GM12878 (cell line): ENCODE measurements at regions not wholly inside any gene's neighbourhood (a gene's known extent, or its start where the extent isn't known, plus 50 kb on each side); places are given as distances from the start of the nearest gene placed in this dataset.

Source experiments
- ATAC-seq: fragments of 200-7000 bp; cut with Tn5 transposase; 3 replicates; pipeline ENCODE4 v1.9.1; 2020; ENCODE audit warnings: mild to moderate bottlenecking, moderate library complexity
- BruUV-seq: library from RNA; stranded (reverse); fragments of 400-500 nt; replicated peaks from 2 replicates; lab custom pipeline; 2021; lab: Mats Ljungman, UMichigan
- CTCF ChIA-PET: fragments of 300-600 bp; sonication (Branson Sonifier 250); formaldehyde crosslinking; extraction: SDS; loops from one replicate; lab custom pipeline; 2021; ENCODE audit warnings: inconsistent platforms; lab: Yijun Ruan, JAX
- POLR2A ChIA-PET: fragments of 350-600 bp; formaldehyde crosslinking; extraction: SDS; loops from one replicate; lab custom pipeline; 2021; ENCODE audit warnings: inconsistent platforms; lab: Charles Lee
- RAD21 ChIA-PET: fragments of 300-600 bp; sonication (Branson Sonifier 250); formaldehyde crosslinking; loops from one replicate; lab custom pipeline; 2023; ENCODE audit warnings: antibody characterized with exemption; ENCODE audit not compliant: unreplicated experiment; lab: Charles Lee
- SMC1A ChIA-PET: fragments of 300-600 bp; sonication (Branson Sonifier 250); formaldehyde crosslinking; loops from one replicate; lab custom pipeline; 2023; ENCODE audit not compliant: unreplicated experiment, uncharacterized antibody; lab: Charles Lee
- DNase-seq: peaks from one replicate; pipeline ENCODE4 v3.0.0-alpha.2; 2011; ENCODE audit warnings: low read depth, low spot score
- FAIRE-seq: peaks from 3 replicates; lab custom pipeline; 2011; peaks lifted over from hg19 to GRCh38; lab: Jason Lieb, UNC
- H2AFZ ChIP-seq: 2 replicates; pipeline ENCODE4 v1.6.0; 2011; ENCODE audit warnings: low read depth, low read length, control low read depth; ENCODE audit not compliant: control insufficient read depth
- H3K27ac ChIP-seq: 2 replicates; pipeline ENCODE4 v1.5.1; 2011; ENCODE audit warnings: control low read depth; ENCODE audit not compliant: control insufficient read depth, insufficient read depth
- H3K27me3 ChIP-seq, 2 experiments: replicated peaks in 1 of 2; 2 replicates each; pipeline versions ENCODE4 v1.6.0 to v1.6.1; 2011; ENCODE audit warnings: low read length in 1 of 2; ENCODE audit not compliant: control insufficient read depth in 2 of 2, insufficient read depth in 2 of 2
- H3K36me3 ChIP-seq, 2 experiments: 2 replicates each; pipeline ENCODE4 v1.5.1; 2011; ENCODE audit warnings: low read length in 1 of 2; ENCODE audit not compliant: control insufficient read depth in 2 of 2, insufficient read depth in 2 of 2
- H3K4me1 ChIP-seq: 2 replicates; pipeline ENCODE4 v1.6.1; 2011; ENCODE audit warnings: mild to moderate bottlenecking, low read length, moderate library complexity, mixed read lengths; ENCODE audit not compliant: control insufficient read depth, insufficient read depth
- H3K4me2 ChIP-seq: 2 replicates; pipeline ENCODE4 v1.6.0; 2011; ENCODE audit warnings: control low read depth; ENCODE audit not compliant: control insufficient read depth, insufficient read depth
- H3K4me3 ChIP-seq: fragments of 200-600 bp; sonication (generic); 2 replicates; pipeline ENCODE4 v1.5.1; 2016
- H3K79me2 ChIP-seq: 2 replicates; pipeline ENCODE4 v1.6.0; 2011; ENCODE audit warnings: low read length; ENCODE audit not compliant: control insufficient read depth, insufficient read depth
- H3K9ac ChIP-seq: 2 replicates; pipeline ENCODE4 v1.8.0; 2011; ENCODE audit warnings: low read length, control low read depth, mixed read lengths; ENCODE audit not compliant: control insufficient read depth, insufficient read depth
- H3K9me3 ChIP-seq: replicated peaks from 3 replicates; pipeline ENCODE4 v1.5.1; 2011; ENCODE audit warnings: mild to moderate bottlenecking, low read length; ENCODE audit not compliant: control insufficient read depth, insufficient read depth
- H4K20me1 ChIP-seq: 2 replicates; pipeline ENCODE4 v1.6.0; 2011; ENCODE audit not compliant: control insufficient read depth, insufficient read depth
- BMI1 ChIP-seq: fragments of 450-650 bp; IDR thresholded peaks from 2 replicates; pipeline ENCODE4 v1.6.1; 2016; ENCODE audit warnings: mild to moderate bottlenecking, moderate library complexity, borderline replicate concordance
- CEBPZ ChIP-seq: fragments of 150-350 bp; IDR thresholded peaks from 2 replicates; pipeline ENCODE4 v1.6.1; 2016; ENCODE audit warnings: low read depth, low read length
- CHD4 ChIP-seq: fragments of 200-600 bp; sonication (generic); IDR thresholded peaks from 2 replicates; pipeline ENCODE4 v1.6.1; 2016; ENCODE audit warnings: mild to moderate bottlenecking
- JUNB ChIP-seq: IDR thresholded peaks from 2 replicates; pipeline ENCODE4 v1.6.1; 2016; ENCODE audit warnings: antibody characterized with exemption, mild to moderate bottlenecking
- KDM1A ChIP-seq: fragments of 200-600 bp; sonication (generic); IDR thresholded peaks from 2 replicates; pipeline ENCODE4 v1.6.1; 2016; ENCODE audit warnings: borderline replicate concordance
- KLF5 ChIP-seq: fragments of 450-650 bp; IDR thresholded peaks from 2 replicates; pipeline ENCODE4 v1.6.1; 2014; ENCODE audit warnings: mild to moderate bottlenecking; ENCODE audit not compliant: partially characterized antibody
- NFYB ChIP-seq: IDR thresholded peaks from 2 replicates; pipeline ENCODE4 v1.6.1; 2011; ENCODE audit warnings: low read depth, mild to moderate bottlenecking, low read length, improper control_type of control experiment, moderate library complexity; ENCODE audit not compliant: insufficient read depth
- NR2C2 ChIP-seq: IDR thresholded peaks from 2 replicates; pipeline ENCODE4 v1.6.1; 2011; ENCODE audit warnings: borderline replicate concordance, low read depth; ENCODE audit not compliant: control insufficient read depth, insufficient read length
- SREBF2 ChIP-seq: IDR thresholded peaks from 2 replicates; pipeline ENCODE4 v1.6.1; 2012; ENCODE audit warnings: mild to moderate bottlenecking, low read length
- ZBTB11 ChIP-seq: fragments of 450-650 bp; formaldehyde crosslinking; IDR thresholded peaks from 2 replicates; pipeline ENCODE4 v1.5.0; 2022; ENCODE audit warnings: mild to moderate bottlenecking, missing genetic modification characterization
- ZNF274 ChIP-seq: IDR thresholded peaks from one replicate; pipeline ENCODE4 v1.8.0; 2011; ENCODE audit not compliant: insufficient read length, insufficient read depth
- WGBS: methylation state at CpG from one replicate; pipeline ENCODE4 v1.1.6; 2016; ENCODE audit warnings: low lambda C conversion rate; ENCODE audit not compliant: insufficient replicate concordance, insufficient coverage; ENCODE audit errors: missing lambda C conversion rate; 5-methylcytosine and 5-hydroxymethylcytosine counted together
- in situ Hi-C: fragments of 300-500 bp; cut with MboI; formaldehyde crosslinking; loops from 9 replicates; pipeline ENCODE4 v1.14.3; 2018; ENCODE audit warnings: mixed read lengths
- intact Hi-C: fragments of 100-400 bp; cut with micrococcal nuclease; formaldehyde crosslinking; loops from one replicate; pipeline ENCODE4 v1.14.2; 2022; ENCODE audit not compliant: unreplicated experiment
- TF ChIP-seq, protein P1 (sequence below): IDR thresholded peaks from 2 replicates; pipeline ENCODE4 v1.6.1; 2011; ENCODE audit warnings: low read depth, low read length, improper control_type of control experiment, borderline replicate concordance
- TF ChIP-seq, protein P2 (sequence below): fragments of 450-650 bp; IDR thresholded peaks from 2 replicates; pipeline ENCODE4 v1.6.1; 2017; ENCODE audit warnings: mild to moderate bottlenecking

GRCh38 chr10:47067949-47068940, 157.0 kb downstream of the PTPN20 start:
- H3K9me3 ChIP-seq, result no peaks in the 10 kb centered on the region
- ChIA-PET RAD21 (no interaction called here), CTCF (interaction anchor here (1.0 kb wide), 1 partner anchor 23 kb away, joined by 3 read pairs; no protein-coding TSS in a partner anchor), POLR2A (no interaction called here)
- no peak overlapping the region for H3K9ac ChIP-seq
- no peaks in the 10 kb centered on the region for H4K20me1 ChIP-seq
- intact Hi-C loops, result no loop called here
- WGBS, result 41% methylated on average over 9 of the region's 9 CpGs
- no peak for TF ChIP-seq NFYB
- no peak for TF ChIP-seq BMI1
- TF ChIP-seq, protein P1, sequence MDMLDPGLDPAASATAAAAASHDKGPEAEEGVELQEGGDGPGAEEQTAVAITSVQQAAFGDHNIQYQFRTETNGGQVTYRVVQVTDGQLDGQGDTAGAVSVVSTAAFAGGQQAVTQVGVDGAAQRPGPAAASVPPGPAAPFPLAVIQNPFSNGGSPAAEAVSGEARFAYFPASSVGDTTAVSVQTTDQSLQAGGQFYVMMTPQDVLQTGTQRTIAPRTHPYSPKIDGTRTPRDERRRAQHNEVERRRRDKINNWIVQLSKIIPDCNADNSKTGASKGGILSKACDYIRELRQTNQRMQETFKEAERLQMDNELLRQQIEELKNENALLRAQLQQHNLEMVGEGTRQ, result no peak
- TF ChIP-seq ZNF274, result no peak
- TF ChIP-seq ZBTB11 (CRISPR knock-in tag), result no peak
- TF ChIP-seq, protein P2, sequence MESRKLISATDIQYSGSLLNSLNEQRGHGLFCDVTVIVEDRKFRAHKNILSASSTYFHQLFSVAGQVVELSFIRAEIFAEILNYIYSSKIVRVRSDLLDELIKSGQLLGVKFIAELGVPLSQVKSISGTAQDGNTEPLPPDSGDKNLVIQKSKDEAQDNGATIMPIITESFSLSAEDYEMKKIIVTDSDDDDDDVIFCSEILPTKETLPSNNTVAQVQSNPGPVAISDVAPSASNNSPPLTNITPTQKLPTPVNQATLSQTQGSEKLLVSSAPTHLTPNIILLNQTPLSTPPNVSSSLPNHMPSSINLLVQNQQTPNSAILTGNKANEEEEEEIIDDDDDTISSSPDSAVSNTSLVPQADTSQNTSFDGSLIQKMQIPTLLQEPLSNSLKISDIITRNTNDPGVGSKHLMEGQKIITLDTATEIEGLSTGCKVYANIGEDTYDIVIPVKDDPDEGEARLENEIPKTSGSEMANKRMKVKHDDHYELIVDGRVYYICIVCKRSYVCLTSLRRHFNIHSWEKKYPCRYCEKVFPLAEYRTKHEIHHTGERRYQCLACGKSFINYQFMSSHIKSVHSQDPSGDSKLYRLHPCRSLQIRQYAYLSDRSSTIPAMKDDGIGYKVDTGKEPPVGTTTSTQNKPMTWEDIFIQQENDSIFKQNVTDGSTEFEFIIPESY, result no peak
- TF ChIP-seq NR2C2, result no peak
- no peak for TF ChIP-seq JUNB
- TF ChIP-seq CEBPZ, result no peak
- no peak for TF ChIP-seq CHD4
- no peak for TF ChIP-seq SREBF2
- no peak for TF ChIP-seq KLF5
- no peak for TF ChIP-seq KDM1A
- TF ChIP-seq, all 136 proteins: peak for 0
- no peak overlapping the region for H3K27ac ChIP-seq
- in situ Hi-C loops, result no loop called here
- no peaks in the 10 kb centered on the region for H3K36me3 ChIP-seq
- H3K27me3 ChIP-seq, result peaks cover 0 to 3% of the 10 kb centered on the region in 2 experiments; a peak in 3 of 4 replicates
- BruUV-seq, result no TSS peak
- no peak overlapping the region for H2AFZ ChIP-seq
- H3K4me1 ChIP-seq, result no peaks in the 10 kb centered on the region
- no peaks in the 10 kb centered on the region for H3K79me2 ChIP-seq
- H3K4me3 ChIP-seq, result no peak overlapping the region
- DNase-seq (no peak), ATAC-seq (no peak), FAIRE-seq (no peak)
- SMC1A ChIA-PET, result no interaction called here
- no peak overlapping the region for H3K4me2 ChIP-seq
